SK-N-SH (cell line): ENCODE measurements at regions not wholly inside any gene's neighbourhood (a gene's known extent, or its start where the extent isn't known, plus 50 kb on each side); places are given as distances from the start of the nearest gene placed in this dataset.

ENCODE experiments used
- CTCF ChIP-seq: fragments of 200-600 bp; sonication (generic); IDR thresholded peaks from 2 replicates; pipeline ENCODE4 v1.6.1; 2017; ENCODE audit warnings: antibody characterized with exemption, mild to moderate bottlenecking, moderate library complexity
- FOXM1 ChIP-seq: IDR thresholded peaks from 2 replicates; pipeline ENCODE4 v1.4.0; 2012; ENCODE audit warnings: low read depth, mild to moderate bottlenecking
- GABPA ChIP-seq: IDR thresholded peaks from 2 replicates; pipeline ENCODE4 v1.4.0; 2012; ENCODE audit warnings: low read depth, mild to moderate bottlenecking
- POLR2AphosphoS5 ChIP-seq: IDR thresholded peaks from 2 replicates; pipeline ENCODE4 v1.6.1; 2012; ENCODE audit warnings: low read depth, low read length
- REST ChIP-seq: IDR thresholded peaks from 2 replicates; pipeline ENCODE4 v1.6.1; 2012; ENCODE audit warnings: mild to moderate bottlenecking, low read depth, low read length, moderate library complexity
- SMC3 ChIP-seq: IDR thresholded peaks from 2 replicates; pipeline ENCODE4 v1.6.1; 2012; ENCODE audit warnings: low read depth, low read length, improper control_type of control experiment
- TAF1 ChIP-seq: IDR thresholded peaks from 2 replicates; pipeline ENCODE4 v1.6.1; 2012; ENCODE audit warnings: low read depth, mild to moderate bottlenecking, low read length, moderate library complexity, borderline replicate concordance
- USF2 ChIP-seq: fragments of 150-350 bp; IDR thresholded peaks from 2 replicates; pipeline ENCODE4 v1.6.1; 2017; ENCODE audit warnings: antibody characterized with exemption, low read length, low read depth, borderline replicate concordance
- YY1 ChIP-seq: IDR thresholded peaks from 2 replicates; pipeline ENCODE4 v1.4.0; 2012; ENCODE audit warnings: low read depth, mild to moderate bottlenecking

GRCh38 chr10:25699631-25700030 is 234.4 kb upstream of the MYO3A start:
- TF ChIP-seq CTCF: no peak
- TF ChIP-seq USF2: no peak
- no peak for TF ChIP-seq TAF1
- no peak for TF ChIP-seq POLR2AphosphoS5
- TF ChIP-seq YY1: no peak
- no peak for TF ChIP-seq FOXM1
- TF ChIP-seq GABPA: no peak
- no peak for TF ChIP-seq SMC3
- TF ChIP-seq REST: no peak
